Loucy (cell line): ENCODE measurements at regions not wholly inside any gene's neighbourhood (a gene's known extent, or its start where the extent isn't known, plus 50 kb on each side); places are given as distances from the start of the nearest gene placed in this dataset.

Source experiments
- EZH2phosphoT487 ChIP-seq: fragments of 200-600 bp; IDR thresholded peaks from 2 replicates; pipeline ENCODE4 v1.6.1; 2018; ENCODE audit warnings: antibody characterized with exemption, mild to moderate bottlenecking, moderate library complexity, borderline replicate concordance
- TF ChIP-seq, protein P1 (sequence below): fragments of 200-600 bp; sonication (generic); conservative IDR thresholded peaks from 2 replicates; pipeline ENCODE4 v1.5.1; 2014; ENCODE audit warnings: mild to moderate bottlenecking, antibody characterized with exemption, low read length

DNA sequence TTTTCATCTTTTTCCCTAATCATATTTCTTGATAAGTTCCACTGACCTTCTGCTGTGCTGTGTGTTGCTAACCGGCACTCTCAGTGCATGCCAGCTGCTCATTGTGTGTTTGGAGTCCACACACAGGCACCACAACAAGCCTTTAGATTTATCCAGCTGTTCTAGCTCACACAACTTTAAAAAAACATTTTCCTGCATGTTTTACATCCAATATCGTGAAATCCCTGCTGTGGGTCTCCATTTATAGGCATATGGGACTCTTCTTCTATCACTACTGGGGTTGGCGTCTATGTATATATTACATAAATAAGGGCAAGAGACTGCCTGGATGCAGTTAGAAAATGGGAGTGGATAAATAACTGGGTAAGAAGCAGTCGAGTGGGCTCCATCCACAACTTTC lies 183.6 kb upstream of the ADARB2 start:
- TF ChIP-seq, protein P1, sequence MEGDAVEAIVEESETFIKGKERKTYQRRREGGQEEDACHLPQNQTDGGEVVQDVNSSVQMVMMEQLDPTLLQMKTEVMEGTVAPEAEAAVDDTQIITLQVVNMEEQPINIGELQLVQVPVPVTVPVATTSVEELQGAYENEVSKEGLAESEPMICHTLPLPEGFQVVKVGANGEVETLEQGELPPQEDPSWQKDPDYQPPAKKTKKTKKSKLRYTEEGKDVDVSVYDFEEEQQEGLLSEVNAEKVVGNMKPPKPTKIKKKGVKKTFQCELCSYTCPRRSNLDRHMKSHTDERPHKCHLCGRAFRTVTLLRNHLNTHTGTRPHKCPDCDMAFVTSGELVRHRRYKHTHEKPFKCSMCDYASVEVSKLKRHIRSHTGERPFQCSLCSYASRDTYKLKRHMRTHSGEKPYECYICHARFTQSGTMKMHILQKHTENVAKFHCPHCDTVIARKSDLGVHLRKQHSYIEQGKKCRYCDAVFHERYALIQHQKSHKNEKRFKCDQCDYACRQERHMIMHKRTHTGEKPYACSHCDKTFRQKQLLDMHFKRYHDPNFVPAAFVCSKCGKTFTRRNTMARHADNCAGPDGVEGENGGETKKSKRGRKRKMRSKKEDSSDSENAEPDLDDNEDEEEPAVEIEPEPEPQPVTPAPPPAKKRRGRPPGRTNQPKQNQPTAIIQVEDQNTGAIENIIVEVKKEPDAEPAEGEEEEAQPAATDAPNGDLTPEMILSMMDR: no peak
- no peak for TF ChIP-seq EZH2phosphoT487
